Upper lobe of right lung (tissue), 1 donor: ENCODE measurements at regions not wholly inside any gene's neighbourhood (a gene's known extent, or its start where the extent isn't known, plus 50 kb on each side); places are given as distances from the start of the nearest gene placed in this dataset.
"Not testable (repeated sequence)": the region's sequence is repeated elsewhere in the genome, so short reads cannot be mapped to it uniquely, and the experiment has no call there.

Source experiments
- ATAC-seq: fragments of 200-7000 bp; cut with Tn5 transposase; one replicate; pipeline ENCODE4 v1.9.1; 2020; ENCODE audit warnings: mild to moderate bottlenecking, moderate library complexity
- DNase-seq: peaks from one replicate; pipeline ENCODE4 v3.0.0-alpha.2; 2020
- H3K27ac ChIP-seq: fragments of 200-600 bp; one replicate; pipeline ENCODE4 v1.8.0; 2022
- H3K27me3 ChIP-seq: fragments of 200-600 bp; one replicate; pipeline ENCODE4 v1.8.0; 2022; ENCODE audit warnings: mild to moderate bottlenecking
- H3K36me3 ChIP-seq: fragments of 200-600 bp; one replicate; pipeline ENCODE4 v1.8.0; 2022
- H3K4me1 ChIP-seq: fragments of 200-600 bp; one replicate; pipeline ENCODE4 v1.8.0; 2022
- H3K4me3 ChIP-seq: fragments of 200-600 bp; one replicate; pipeline ENCODE4 v1.8.0; 2022; ENCODE audit warnings: mild to moderate bottlenecking
- H3K9me3 ChIP-seq: fragments of 200-600 bp; one replicate; pipeline ENCODE4 v1.8.0; 2022
- intact Hi-C: fragments of 100-400 bp; cut with DNase I; formaldehyde crosslinking; loops from one replicate; pipeline ENCODE4 v1.11.0; 2022
- TF ChIP-seq, protein P1 (sequence below): fragments of 200-600 bp; IDR thresholded peaks from one replicate; pipeline ENCODE4 v1.8.0; 2022; ENCODE audit warnings: antibody characterized with exemption
- donor health status: DM: no; HTN: yes; CAD: no; lungs with severe emphysema.

DNA sequence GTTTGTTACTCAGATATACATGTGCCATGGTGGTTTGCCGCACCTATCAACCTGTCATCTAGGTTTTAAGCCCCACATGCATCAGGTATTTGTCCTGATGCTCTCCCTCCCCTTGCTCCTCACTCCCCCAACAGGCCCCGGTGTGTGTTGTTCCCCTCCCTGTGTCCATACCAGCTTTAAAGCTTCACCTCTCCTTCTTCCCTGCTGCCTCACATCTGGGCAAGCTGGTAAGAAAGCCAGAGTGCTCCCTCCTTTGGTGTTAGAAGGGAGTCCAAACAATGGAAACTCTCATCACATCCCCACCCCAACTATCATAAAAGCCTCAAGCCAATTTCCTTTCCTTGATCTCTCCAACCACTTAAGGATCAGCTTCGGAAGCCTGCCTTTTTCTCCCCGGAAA, 1115.6 kb upstream of the GOT2 start:
- intact Hi-C loops: no loop called here
- no peaks in the 10 kb centered on the region for H3K4me1 ChIP-seq
- no peak overlapping the region for H3K4me3 ChIP-seq
- TF ChIP-seq, protein P1, sequence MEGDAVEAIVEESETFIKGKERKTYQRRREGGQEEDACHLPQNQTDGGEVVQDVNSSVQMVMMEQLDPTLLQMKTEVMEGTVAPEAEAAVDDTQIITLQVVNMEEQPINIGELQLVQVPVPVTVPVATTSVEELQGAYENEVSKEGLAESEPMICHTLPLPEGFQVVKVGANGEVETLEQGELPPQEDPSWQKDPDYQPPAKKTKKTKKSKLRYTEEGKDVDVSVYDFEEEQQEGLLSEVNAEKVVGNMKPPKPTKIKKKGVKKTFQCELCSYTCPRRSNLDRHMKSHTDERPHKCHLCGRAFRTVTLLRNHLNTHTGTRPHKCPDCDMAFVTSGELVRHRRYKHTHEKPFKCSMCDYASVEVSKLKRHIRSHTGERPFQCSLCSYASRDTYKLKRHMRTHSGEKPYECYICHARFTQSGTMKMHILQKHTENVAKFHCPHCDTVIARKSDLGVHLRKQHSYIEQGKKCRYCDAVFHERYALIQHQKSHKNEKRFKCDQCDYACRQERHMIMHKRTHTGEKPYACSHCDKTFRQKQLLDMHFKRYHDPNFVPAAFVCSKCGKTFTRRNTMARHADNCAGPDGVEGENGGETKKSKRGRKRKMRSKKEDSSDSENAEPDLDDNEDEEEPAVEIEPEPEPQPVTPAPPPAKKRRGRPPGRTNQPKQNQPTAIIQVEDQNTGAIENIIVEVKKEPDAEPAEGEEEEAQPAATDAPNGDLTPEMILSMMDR: no peak
- ATAC-seq (no peak), DNase-seq (no peak)
- H3K36me3 ChIP-seq: no peaks in the 10 kb centered on the region
- no peak overlapping the region for H3K27ac ChIP-seq
- no peaks in the 10 kb centered on the region for H3K27me3 ChIP-seq
- H3K9me3 ChIP-seq: no peaks in the 10 kb centered on the region

DNA sequence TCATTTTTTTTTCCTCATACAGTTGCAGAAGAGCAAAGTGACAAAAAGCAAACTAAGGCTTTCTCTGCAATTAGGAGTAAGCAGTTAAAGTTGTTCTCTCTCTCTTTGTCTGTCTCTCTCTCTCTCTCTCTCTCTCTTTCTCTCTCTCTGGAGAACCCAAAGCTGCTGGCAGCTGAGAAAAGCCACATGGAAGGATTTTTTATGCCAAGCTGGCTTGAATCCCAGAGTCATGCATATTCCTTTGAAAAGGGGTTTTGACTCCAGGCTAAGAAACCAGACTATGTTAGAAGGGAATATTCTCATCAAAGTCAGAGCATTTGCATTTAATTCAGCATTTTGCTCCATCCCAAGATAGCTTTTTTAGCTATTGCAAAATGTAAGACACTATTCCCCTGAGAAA, 1114.2 kb upstream of the GOT2 start:
- Histone ChIP-seq H3K27ac (no peak overlapping the region), H3K27me3 (no peaks in the 10 kb centered on the region), H3K4me1 (no peaks in the 10 kb centered on the region), H3K36me3 (no peaks in the 10 kb centered on the region), H3K9me3 (no peaks in the 10 kb centered on the region), H3K4me3 (no peak overlapping the region)
- no peak for ATAC-seq
- intact Hi-C loops: no loop called here
- no peak for DNase-seq
- TF ChIP-seq, protein P1: no peak

DNA sequence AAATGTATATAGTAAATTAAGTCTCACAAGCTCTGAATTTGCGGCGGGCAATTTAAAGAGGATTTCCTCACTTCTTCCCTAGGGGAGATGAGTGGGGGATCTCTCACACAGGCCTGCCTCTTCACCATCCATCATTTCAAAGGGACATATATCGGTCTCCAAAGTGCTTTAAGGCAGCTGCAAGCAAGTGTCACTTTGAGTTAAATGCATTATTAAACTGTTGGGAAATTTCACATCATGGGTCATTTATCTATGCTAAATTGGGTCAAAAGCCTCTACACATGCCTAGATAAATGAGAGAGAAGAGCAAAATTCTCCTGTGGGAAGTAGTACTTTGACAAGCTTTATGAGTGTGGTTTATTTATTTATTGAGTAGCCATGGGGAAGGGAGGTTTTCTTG, 1106.1 kb upstream of the GOT2 start:
- no peaks in the 10 kb centered on the region for H3K4me1 ChIP-seq
- no peaks in the 10 kb centered on the region for H3K9me3 ChIP-seq
- no peak overlapping the region for H3K4me3 ChIP-seq
- DNase-seq (no peak), ATAC-seq (no peak)
- no peaks in the 10 kb centered on the region for H3K36me3 ChIP-seq
- no peak overlapping the region for H3K27ac ChIP-seq
- TF ChIP-seq, protein P1: no peak
- intact Hi-C loops: no loop called here
- H3K27me3 ChIP-seq: no peaks in the 10 kb centered on the region

DNA sequence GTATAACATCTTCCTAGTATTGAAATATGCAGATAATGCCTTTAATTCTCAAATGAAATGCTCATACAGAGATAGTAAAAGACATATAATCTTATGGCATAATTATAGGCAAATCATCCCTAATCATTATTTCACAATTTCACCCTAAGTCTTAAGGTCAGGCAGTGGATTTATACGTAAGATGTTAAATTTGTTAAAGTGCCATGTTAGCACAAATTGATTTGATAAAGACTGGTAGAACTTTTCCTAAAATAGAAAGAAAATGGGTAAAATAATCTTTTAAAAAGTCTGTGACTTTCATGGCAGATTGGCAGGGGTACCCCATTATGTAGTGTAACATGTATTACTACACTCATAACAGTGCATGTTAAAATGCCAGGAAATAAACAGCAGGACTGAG, 1092.7 kb upstream of the GOT2 start:
- Histone ChIP-seq H3K9me3 (no peaks in the 10 kb centered on the region), H3K4me3 (no peak overlapping the region), H3K36me3 (no peaks in the 10 kb centered on the region), H3K4me1 (no peaks in the 10 kb centered on the region), H3K27me3 (no peaks in the 10 kb centered on the region), H3K27ac (no peak overlapping the region)
- no peak for DNase-seq
- intact Hi-C loops: no loop called here
- no peak for ATAC-seq
- TF ChIP-seq, protein P1: no peak

DNA sequence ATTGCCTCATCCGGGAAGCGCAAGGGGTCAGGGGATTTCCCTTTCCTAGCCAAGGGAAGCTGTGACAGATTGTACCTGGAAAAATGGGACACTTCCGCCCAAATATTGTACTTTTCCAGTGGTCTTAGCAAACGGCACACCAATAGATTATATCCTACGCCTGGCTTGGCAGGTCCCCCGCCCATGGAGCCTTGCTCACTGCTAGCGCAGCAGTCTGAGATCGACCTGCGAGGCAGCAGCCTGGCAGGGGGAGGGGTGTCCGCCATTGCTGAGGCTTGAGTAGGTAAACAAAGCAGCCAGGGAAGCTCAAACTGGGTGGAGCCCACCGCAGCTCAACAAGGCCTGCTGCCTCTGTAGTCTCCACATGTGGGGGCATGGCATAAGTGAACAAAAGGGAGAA, 1075.4 kb upstream of the GOT2 start:
- H3K4me1 ChIP-seq, ATAC-seq, H3K27ac ChIP-seq, intact Hi-C loops, H3K36me3 ChIP-seq, H3K27me3 ChIP-seq, H3K4me3 ChIP-seq, H3K9me3 ChIP-seq: not testable (repeated sequence)
- peak; percentile 32 for DNase-seq

DNA sequence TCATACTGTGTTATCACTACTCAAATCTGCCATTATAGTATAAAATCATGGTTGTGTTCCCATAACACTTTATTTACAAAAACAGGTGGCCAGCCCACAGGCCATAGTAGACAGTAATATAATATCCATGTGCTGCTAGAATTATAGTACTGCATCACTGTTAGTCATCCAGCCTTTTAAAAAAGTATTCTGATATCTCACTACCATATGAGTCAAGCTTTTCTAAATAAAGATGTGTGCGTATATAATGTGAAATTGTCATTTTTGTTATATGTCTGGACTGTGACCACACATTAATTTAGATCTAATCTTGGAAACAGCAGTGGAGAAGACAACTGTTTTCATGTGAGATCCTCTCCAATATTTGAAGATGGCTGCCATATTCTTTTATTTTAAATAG, 1049.1 kb upstream of the GOT2 start:
- ATAC-seq (no peak), DNase-seq (no peak)
- Histone ChIP-seq H3K27ac (no peak overlapping the region), H3K9me3 (peaks cover 10% of the 10 kb centered on the region), H3K36me3 (no peaks in the 10 kb centered on the region), H3K4me3 (no peak overlapping the region), H3K4me1 (no peaks in the 10 kb centered on the region), H3K27me3 (no peaks in the 10 kb centered on the region)
- intact Hi-C loops: no loop called here
- TF ChIP-seq, protein P1: no peak
